SK-N-SH treated with all-trans-retinoic acid at 6 μM for 48 hours (cell line): ENCODE measurements at regions not wholly inside any gene's neighbourhood (a gene's known extent, or its start where the extent isn't known, plus 50 kb on each side); places are given as distances from the start of the nearest gene placed in this dataset.

ENCODE experiments used
- ATAC-seq: fragments of 200-7000 bp; cut with Tn5 transposase; 3 replicates; pipeline ENCODE4 v1.9.1; 2020; ENCODE audit warnings: mild to moderate bottlenecking, moderate library complexity
- ARNTL ChIP-seq: fragments of 450-650 bp; formaldehyde crosslinking; IDR thresholded peaks from 2 replicates; pipeline ENCODE4 v1.5.0; 2020; ENCODE audit warnings: low read depth, mild to moderate bottlenecking, moderate library complexity, borderline replicate concordance
- BACH2 ChIP-seq: fragments of 250-450 bp; sonication (Bioruptor Pico); IDR thresholded peaks from 2 replicates; pipeline ENCODE4 v1.9.0; 2021; ENCODE audit warnings: mild to moderate bottlenecking, borderline replicate concordance
- CREB5 ChIP-seq: fragments of 250-450 bp; sonication (Bioruptor Pico); IDR thresholded peaks from 2 replicates; pipeline ENCODE4 v1.5.1; 2020; ENCODE audit warnings: low read depth, mild to moderate bottlenecking, moderate library complexity
- CSDC2 ChIP-seq: fragments of 250-450 bp; sonication (Bioruptor Pico); IDR thresholded peaks from 2 replicates; pipeline ENCODE4 v1.5.0; 2020; ENCODE audit warnings: mild to moderate bottlenecking, moderate library complexity
- CSRNP3 ChIP-seq: fragments of 250-450 bp; sonication (Bioruptor Pico); IDR thresholded peaks from 2 replicates; pipeline ENCODE4 v1.5.1; 2021; ENCODE audit warnings: mild to moderate bottlenecking, moderate library complexity
- ESRRG ChIP-seq: fragments of 250-450 bp; sonication (Bioruptor Pico); IDR thresholded peaks from 2 replicates; pipeline ENCODE4 v1.6.1; 2021; ENCODE audit warnings: mild to moderate bottlenecking
- GLIS3 ChIP-seq: fragments of 250-450 bp; sonication (Bioruptor Pico); IDR thresholded peaks from 2 replicates; pipeline ENCODE4 v1.5.0; 2020; ENCODE audit warnings: mild to moderate bottlenecking, moderate library complexity
- ISL1 ChIP-seq: fragments of 250-450 bp; sonication (Bioruptor Pico); IDR thresholded peaks from 2 replicates; pipeline ENCODE4 v2.1.2; 2022; ENCODE audit warnings: mild to moderate bottlenecking, moderate library complexity
- OSR1 ChIP-seq: fragments of 250-450 bp; sonication (Bioruptor Pico); IDR thresholded peaks from 2 replicates; pipeline ENCODE4 v1.8.0; 2022; ENCODE audit warnings: moderate library complexity, mild to moderate bottlenecking, inconsistent platforms
- PATZ1 ChIP-seq: fragments of 250-450 bp; sonication (Bioruptor Pico); IDR thresholded peaks from 2 replicates; pipeline ENCODE4 v1.8.0; 2020; ENCODE audit warnings: mild to moderate bottlenecking, moderate library complexity, borderline replicate concordance
- POU6F1 ChIP-seq: fragments of 250-450 bp; sonication (Bioruptor Pico); IDR thresholded peaks from 2 replicates; pipeline ENCODE4 v1.8.0; 2021; ENCODE audit warnings: low read depth, mild to moderate bottlenecking, moderate library complexity, borderline replicate concordance
- PPARA ChIP-seq: fragments of 250-450 bp; sonication (Bioruptor Pico); IDR thresholded peaks from 2 replicates; pipeline ENCODE4 v1.5.0; 2020; ENCODE audit warnings: mild to moderate bottlenecking, borderline replicate concordance
- RARB ChIP-seq: fragments of 250-450 bp; sonication (Bioruptor Pico); IDR thresholded peaks from 2 replicates; pipeline ENCODE4 v1.8.0; 2021; ENCODE audit warnings: mild to moderate bottlenecking, moderate library complexity
- SNAI2 ChIP-seq: fragments of 250-450 bp; sonication (Bioruptor Pico); IDR thresholded peaks from 2 replicates; pipeline ENCODE4 v1.5.0; 2020; ENCODE audit warnings: mild to moderate bottlenecking, moderate library complexity
- TCF4 ChIP-seq: fragments of 250-450 bp; sonication (Bioruptor Pico); IDR thresholded peaks from 2 replicates; pipeline ENCODE4 v1.8.0; 2021; ENCODE audit warnings: mild to moderate bottlenecking, moderate library complexity, borderline replicate concordance
- ZC3H10 ChIP-seq: fragments of 250-450 bp; sonication (Bioruptor Pico); IDR thresholded peaks from 2 replicates; pipeline ENCODE4 v1.5.1; 2021; ENCODE audit warnings: mild to moderate bottlenecking, moderate library complexity
- ZFP3 ChIP-seq: fragments of 250-450 bp; sonication (Bioruptor Pico); IDR thresholded peaks from 2 replicates; pipeline ENCODE4 v1.5.0; 2020; ENCODE audit warnings: mild to moderate bottlenecking, moderate library complexity
- ZFP30 ChIP-seq: fragments of 450-650 bp; formaldehyde crosslinking; IDR thresholded peaks from 2 replicates; pipeline ENCODE4 v1.5.0; 2022; ENCODE audit warnings: mild to moderate bottlenecking, moderate library complexity
- ZNF565 ChIP-seq: fragments of 450-650 bp; formaldehyde crosslinking; conservative IDR thresholded peaks from 2 replicates; pipeline ENCODE4 v1.5.0; 2020; ENCODE audit warnings: low read depth, mild to moderate bottlenecking, moderate library complexity
- ZNF70 ChIP-seq: fragments of 450-650 bp; formaldehyde crosslinking; IDR thresholded peaks from 2 replicates; pipeline ENCODE4 v1.5.0; 2020; ENCODE audit warnings: mild to moderate bottlenecking, moderate library complexity
- ZNF8 ChIP-seq: fragments of 450-650 bp; formaldehyde crosslinking; IDR thresholded peaks from 2 replicates; pipeline ENCODE4 v1.5.0; 2020; ENCODE audit warnings: mild to moderate bottlenecking, moderate library complexity

GRCh38 chr16:85324488-85324887 lies 212.2 kb upstream of the CIBAR2 start:
- TF ChIP-seq ZNF565 (no peak), PATZ1 (CRISPR knock-in tag) (no peak), CREB5 (no peak), ZNF70 (CRISPR knock-in tag) (no peak), TCF4 (CRISPR knock-in tag) (no peak), ZFP3 (CRISPR knock-in tag) (no peak), SNAI2 (CRISPR knock-in tag) (no peak), CSDC2 (CRISPR knock-in tag) (no peak), CSRNP3 (CRISPR knock-in tag) (no peak), POU6F1 (CRISPR knock-in tag) (no peak), BACH2 (CRISPR knock-in tag) (no peak), ESRRG (CRISPR knock-in tag) (no peak), ISL1 (CRISPR knock-in tag) (no peak), RARB (no peak), GLIS3 (CRISPR knock-in tag) (no peak)
- TF ChIP-seq, all 23 proteins: peak for 0
- ATAC-seq: no peak

GRCh38 chr16:85326113-85326793 lies 214.0 kb upstream of the CIBAR2 start:
- ATAC-seq: no peak
- TF ChIP-seq CSRNP3 (CRISPR knock-in tag) (no peak), ZFP3 (CRISPR knock-in tag) (no peak), SNAI2 (CRISPR knock-in tag) (no peak), ESRRG (CRISPR knock-in tag) (no peak), GLIS3 (CRISPR knock-in tag) (no peak), CREB5 (no peak), ZC3H10 (CRISPR knock-in tag) (no peak), BACH2 (CRISPR knock-in tag) (no peak)

GRCh38 chr16:85326794-85327181 lies 214.5 kb upstream of the CIBAR2 start:
- ATAC-seq: no peak
- TF ChIP-seq SNAI2 (CRISPR knock-in tag) (no peak), ZC3H10 (CRISPR knock-in tag) (no peak), CREB5 (no peak), OSR1 (CRISPR knock-in tag) (no peak), ZFP30 (CRISPR knock-in tag) (no peak), ARNTL (CRISPR knock-in tag) (no peak), CSDC2 (CRISPR knock-in tag) (no peak), ZNF8 (CRISPR knock-in tag) (no peak), PPARA (CRISPR knock-in tag) (no peak), ZNF565 (no peak)
